ENCODE measurements at regions not wholly inside any gene's neighbourhood (a gene's known extent, or its start where the extent isn't known, plus 50 kb on each side); places are given as distances from the start of the nearest gene placed in this dataset.

DNA sequence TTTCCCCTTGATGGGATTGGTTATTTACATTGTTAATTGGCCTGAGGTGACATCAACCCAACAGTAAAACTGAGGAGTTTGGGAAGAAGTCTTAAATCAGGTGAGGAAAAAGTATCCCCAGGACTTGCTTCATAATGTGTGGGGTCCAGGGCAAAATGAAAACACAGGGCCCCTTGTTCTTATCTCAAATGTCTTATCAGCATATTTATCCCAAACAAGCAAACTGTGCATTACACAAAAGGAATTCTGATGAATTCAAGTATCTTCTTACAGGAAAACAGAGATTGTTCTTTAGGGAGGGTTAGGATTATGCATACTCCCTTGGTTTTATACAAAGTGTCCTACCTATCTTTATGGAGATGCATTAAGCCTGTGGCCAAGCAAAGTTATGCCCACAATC lies 178.4 kb downstream of the SPTSSA start:
- Histone ChIP-seq H3F3A (ENCODE audit: low read depth) (no peaks in the 10 kb centered on the region), H3K79me2 (ENCODE audit: low read depth) (no peaks in the 10 kb centered on the region), H3K27me3 (no peaks in the 10 kb centered on the region), H3K27ac (no peak overlapping the region), H3K9ac (no peak overlapping the region), H3K36me3 (no peaks in the 10 kb centered on the region), H4K20me1 (ENCODE audit: low read depth) (no peaks in the 10 kb centered on the region), H3K4me2 (no peak overlapping the region), H3K4me3 (no peak overlapping the region), H2AFZ (replicated peaks) (no peak overlapping the region), H3K9me3 (ENCODE audit: low read depth) (no peaks in the 10 kb centered on the region), H3K4me1 (no peaks in the 10 kb centered on the region)
- TF ChIP-seq EZH2 (IDR thresholded peaks at IDR 0.05): no peak
- TF ChIP-seq, protein P1, sequence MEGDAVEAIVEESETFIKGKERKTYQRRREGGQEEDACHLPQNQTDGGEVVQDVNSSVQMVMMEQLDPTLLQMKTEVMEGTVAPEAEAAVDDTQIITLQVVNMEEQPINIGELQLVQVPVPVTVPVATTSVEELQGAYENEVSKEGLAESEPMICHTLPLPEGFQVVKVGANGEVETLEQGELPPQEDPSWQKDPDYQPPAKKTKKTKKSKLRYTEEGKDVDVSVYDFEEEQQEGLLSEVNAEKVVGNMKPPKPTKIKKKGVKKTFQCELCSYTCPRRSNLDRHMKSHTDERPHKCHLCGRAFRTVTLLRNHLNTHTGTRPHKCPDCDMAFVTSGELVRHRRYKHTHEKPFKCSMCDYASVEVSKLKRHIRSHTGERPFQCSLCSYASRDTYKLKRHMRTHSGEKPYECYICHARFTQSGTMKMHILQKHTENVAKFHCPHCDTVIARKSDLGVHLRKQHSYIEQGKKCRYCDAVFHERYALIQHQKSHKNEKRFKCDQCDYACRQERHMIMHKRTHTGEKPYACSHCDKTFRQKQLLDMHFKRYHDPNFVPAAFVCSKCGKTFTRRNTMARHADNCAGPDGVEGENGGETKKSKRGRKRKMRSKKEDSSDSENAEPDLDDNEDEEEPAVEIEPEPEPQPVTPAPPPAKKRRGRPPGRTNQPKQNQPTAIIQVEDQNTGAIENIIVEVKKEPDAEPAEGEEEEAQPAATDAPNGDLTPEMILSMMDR (IDR thresholded peaks at IDR 0.05): no peak
- TF ChIP-seq EZH2phosphoT487 (IDR thresholded peaks at IDR 0.05): no peak
- H3K36me3 Mint-ChIP-seq: no peaks in the 10 kb centered on the region
- H3K9me3 Mint-ChIP-seq: peaks cover 3% of the 10 kb centered on the region
- no peak for DNase-seq (ENCODE audit: low spot score)
- no peaks in the 10 kb centered on the region for H3K27me3 Mint-ChIP-seq (ENCODE audit: insufficient read depth, low read depth)
- H3K4me1 Mint-ChIP-seq: no peaks in the 10 kb centered on the region
- no peak overlapping the region for H3K27ac Mint-ChIP-seq
- no peak overlapping the region for H3K4me3 Mint-ChIP-seq

DNA sequence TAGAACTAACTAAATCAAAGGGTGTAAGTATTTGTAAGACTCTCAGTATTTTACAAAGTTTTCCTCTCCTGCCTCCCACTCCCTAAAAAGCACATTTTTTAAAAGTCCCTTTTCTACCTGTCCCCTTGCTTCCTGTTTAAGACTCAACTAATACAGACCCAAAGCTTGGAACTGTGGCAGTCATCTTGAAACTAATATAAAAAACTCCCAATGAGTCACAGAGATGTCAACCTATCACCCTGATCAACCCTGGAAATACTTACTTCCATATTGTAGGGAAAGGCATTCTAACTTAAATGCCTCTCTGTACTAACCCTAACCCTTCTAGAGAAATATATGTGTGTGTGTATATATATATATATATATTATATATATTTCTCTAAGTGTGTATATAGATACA lies 184.8 kb downstream of the SPTSSA start:
- Histone ChIP-seq H3K27me3 (no peaks in the 10 kb centered on the region), H3K9ac (no peak overlapping the region), H3K79me2 (ENCODE audit: low read depth) (no peaks in the 10 kb centered on the region), H4K20me1 (ENCODE audit: low read depth) (no peaks in the 10 kb centered on the region), H3K4me2 (no peak overlapping the region), H3K36me3 (no peaks in the 10 kb centered on the region), H3K4me3 (no peak overlapping the region), H2AFZ (replicated peaks) (no peak overlapping the region), H3K27ac (no peak overlapping the region), H3K4me1 (peaks cover 8% of the 10 kb centered on the region), H3F3A (ENCODE audit: low read depth) (no peaks in the 10 kb centered on the region), H3K9me3 (ENCODE audit: low read depth) (no peaks in the 10 kb centered on the region)
- peaks cover 3% of the 10 kb centered on the region for H3K9me3 Mint-ChIP-seq
- TF ChIP-seq, protein P1 (IDR thresholded peaks at IDR 0.05): no peak
- TF ChIP-seq EZH2phosphoT487 (IDR thresholded peaks at IDR 0.05) (no peak), EZH2 (IDR thresholded peaks at IDR 0.05) (no peak)
- no peaks in the 10 kb centered on the region for H3K27me3 Mint-ChIP-seq (ENCODE audit: insufficient read depth, low read depth)
- no peak overlapping the region for H3K27ac Mint-ChIP-seq
- no peak overlapping the region for H3K4me3 Mint-ChIP-seq
- no peaks in the 10 kb centered on the region for H3K36me3 Mint-ChIP-seq
- DNase-seq (ENCODE audit: low spot score): no peak
- peaks cover 5% of the 10 kb centered on the region for H3K4me1 Mint-ChIP-seq

DNA sequence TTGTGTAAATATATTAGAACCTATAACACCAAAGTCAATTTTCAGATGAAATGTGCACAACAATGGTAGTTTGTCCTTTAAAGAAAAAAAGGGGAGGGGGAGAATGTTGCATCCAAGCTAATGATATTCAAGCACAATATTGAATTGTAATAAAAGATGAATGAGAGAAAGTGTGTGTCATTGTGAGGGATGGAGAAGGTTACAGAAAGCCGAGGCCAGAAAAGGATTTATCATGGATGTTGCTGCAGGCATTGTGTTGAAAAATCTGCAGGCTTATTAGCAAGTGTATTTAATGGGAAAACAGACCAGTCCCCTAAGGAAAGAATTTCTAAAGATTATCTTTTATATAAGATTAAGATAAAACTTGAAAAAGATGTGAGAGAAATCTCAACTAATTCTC lies 186.5 kb downstream of the SPTSSA start:
- TF ChIP-seq, protein P1 (IDR thresholded peaks at IDR 0.05): no peak
- TF ChIP-seq EZH2 (IDR thresholded peaks at IDR 0.05): no peak
- TF ChIP-seq EZH2phosphoT487 (IDR thresholded peaks at IDR 0.05): no peak
- Mint-ChIP-seq H3K9me3 (no peaks in the 10 kb centered on the region), H3K4me3 (no peak overlapping the region), H3K27ac (no peak overlapping the region), H3K27me3 (ENCODE audit: insufficient read depth, low read depth) (no peaks in the 10 kb centered on the region), H3K4me1 (peaks cover 5% of the 10 kb centered on the region), H3K36me3 (no peaks in the 10 kb centered on the region)
- Histone ChIP-seq H2AFZ (replicated peaks) (no peak overlapping the region), H3K4me1 (peaks cover 8% of the 10 kb centered on the region), H3K27ac (no peak overlapping the region), H3K4me3 (no peak overlapping the region), H4K20me1 (ENCODE audit: low read depth) (no peaks in the 10 kb centered on the region), H3K27me3 (no peaks in the 10 kb centered on the region), H3K79me2 (ENCODE audit: low read depth) (no peaks in the 10 kb centered on the region), H3K36me3 (no peaks in the 10 kb centered on the region), H3K4me2 (no peak overlapping the region), H3K9ac (no peak overlapping the region), H3F3A (ENCODE audit: low read depth) (no peaks in the 10 kb centered on the region), H3K9me3 (ENCODE audit: low read depth) (no peaks in the 10 kb centered on the region)
- no peak for DNase-seq (ENCODE audit: low spot score)
